ENCODE measurements at regions not wholly inside any gene's neighbourhood (a gene's known extent, or its start where the extent isn't known, plus 50 kb on each side); places are given as distances from the start of the nearest gene placed in this dataset.

DNA sequence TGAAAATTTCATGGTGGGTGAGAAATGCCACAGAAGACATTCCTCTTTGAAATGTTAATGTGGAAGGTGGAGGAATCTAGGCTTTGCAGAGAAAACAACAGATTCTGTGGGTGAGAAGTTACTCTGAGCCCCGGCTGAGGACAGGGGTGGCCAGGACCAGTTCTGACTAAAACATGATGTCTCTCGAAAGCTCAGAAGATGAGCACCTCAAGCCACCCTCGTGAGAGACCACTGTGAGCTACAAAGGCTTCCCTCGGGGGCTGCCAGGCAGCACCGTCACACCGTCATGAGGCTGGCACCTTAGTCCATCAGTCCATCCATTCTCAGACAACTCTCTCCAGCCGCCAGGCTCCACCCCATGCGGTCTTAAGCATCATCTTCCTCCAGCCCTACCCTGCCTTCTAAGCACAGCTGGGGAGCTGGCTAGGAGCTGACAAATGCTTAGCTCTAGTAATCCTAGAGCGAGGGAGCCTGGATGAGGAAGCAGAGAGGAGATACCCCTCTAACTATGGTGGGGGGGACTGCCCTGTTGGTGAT lies 360.5 kb downstream of the SHANK2 start:
- Histone ChIP-seq H3K27me3 (no peaks in the 10 kb centered on the region), H3K4me1 (no peaks in the 10 kb centered on the region), H3K9me3 (no peaks in the 10 kb centered on the region), H3K4me3 (replicated peaks in 1 of 3) (no peak overlapping the region), H3K27ac (no peak overlapping the region), H3K36me3 (no peaks in the 10 kb centered on the region)
- intact Hi-C loops (cut with DNase I): loop anchor here (10.0 kb wide), 1 partner anchor 417 kb away; no protein-coding TSS in a partner anchor
- 83 to 89% methylated on average over 9 of the region's 9 CpGs for WGBS, 2 donors
- no peak for DNase-seq
- TF ChIP-seq CTCF (IDR thresholded peaks at IDR 0.05): no peak
- no peak for TF ChIP-seq POLR2A (IDR thresholded peaks at IDR 0.05)

GRCh38 chr11:70892889-70893288 lies 359.5 kb downstream of the SHANK2 start:
- H3K27me3 ChIP-seq: no peaks in the 10 kb centered on the region
- no peaks in the 10 kb centered on the region for H3K9me3 ChIP-seq
- H3K27ac ChIP-seq: no peak overlapping the region
- WGBS, 2 donors: 83 to 85% methylated on average over 5 of the region's 5 CpGs
- no peaks in the 10 kb centered on the region for H3K4me1 ChIP-seq
- intact Hi-C loops (cut with DNase I): loop anchor here (10.0 kb wide), 1 partner anchor 418 kb away; no protein-coding TSS in a partner anchor
- no peak overlapping the region for H3K4me3 ChIP-seq (replicated peaks in 1 of 3)
- TF ChIP-seq POLR2A (IDR thresholded peaks at IDR 0.05) (no peak), CTCF (IDR thresholded peaks at IDR 0.05) (no peak)
- H3K36me3 ChIP-seq: no peaks in the 10 kb centered on the region
- no peak for DNase-seq

DNA sequence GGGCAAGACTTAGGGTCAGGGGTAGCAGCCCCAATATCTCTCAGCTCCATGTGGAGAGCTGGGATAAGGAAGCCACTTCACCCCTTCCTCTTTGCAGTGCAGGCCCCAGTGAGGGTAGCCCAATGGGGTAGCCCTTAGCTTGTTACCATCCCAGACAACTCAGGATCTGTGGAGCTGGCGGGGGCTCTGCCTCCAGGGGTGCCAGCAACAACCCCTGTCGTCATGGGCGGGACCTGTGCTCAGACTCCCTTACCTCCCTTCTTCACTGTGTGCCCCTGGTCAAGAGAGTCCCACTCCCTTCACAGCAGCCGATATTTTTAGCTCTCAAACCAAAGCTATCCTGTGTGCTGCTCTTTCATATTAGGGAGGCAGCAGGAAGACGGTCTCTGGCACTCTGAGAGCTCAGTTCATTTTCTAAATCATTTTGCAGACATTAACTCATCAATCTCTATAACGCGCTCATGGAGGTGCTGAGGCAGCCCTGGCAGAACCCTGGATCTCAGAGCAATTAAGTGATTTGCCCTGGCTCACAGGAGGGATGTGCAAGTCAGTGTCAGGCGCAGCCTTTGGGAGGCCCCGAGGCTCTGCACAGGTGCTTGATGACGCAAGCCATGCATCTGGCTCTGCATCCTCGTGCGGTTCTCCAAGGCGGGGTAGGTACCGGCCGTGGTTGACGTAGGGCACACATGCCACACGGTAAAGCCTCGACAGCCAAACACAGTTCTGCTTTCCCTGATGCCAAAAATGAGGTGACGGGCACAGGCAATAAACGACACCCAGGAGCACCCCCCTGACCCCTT lies 357.6 kb downstream of the SHANK2 start:
- TF ChIP-seq CTCF (IDR thresholded peaks at IDR 0.05) (no peak), POLR2A (IDR thresholded peaks at IDR 0.05) (no peak)
- Histone ChIP-seq H3K4me1 (no peaks in the 10 kb centered on the region), H3K4me3 (replicated peaks in 1 of 3) (no peak overlapping the region), H3K27ac (no peak overlapping the region), H3K36me3 (no peaks in the 10 kb centered on the region), H3K27me3 (no peaks in the 10 kb centered on the region), H3K9me3 (no peaks in the 10 kb centered on the region)
- intact Hi-C loops (cut with DNase I): loop anchor here (10.0 kb wide), 1 partner anchor 420 kb away; no protein-coding TSS in a partner anchor
- 89 to 91% methylated on average over 19 to 20 of the region's 20 CpGs for WGBS, 2 donors
- DNase-seq: no peak

DNA sequence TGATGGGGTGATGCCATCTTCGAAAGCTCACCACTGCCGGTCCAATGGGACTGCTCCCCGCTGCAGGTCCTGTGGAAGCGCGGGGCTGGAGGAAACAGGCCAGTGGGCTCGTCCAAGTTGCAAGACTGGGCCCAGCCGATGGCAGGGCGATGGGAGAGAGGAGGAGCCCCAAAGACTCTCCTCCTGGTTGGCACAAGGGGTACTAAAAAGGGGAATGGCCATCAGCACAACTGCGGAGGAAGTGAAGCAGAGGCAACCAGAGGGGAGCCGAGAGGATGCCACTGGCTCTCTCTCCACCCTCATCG lies 357.1 kb downstream of the SHANK2 start:
- H3K9me3 ChIP-seq: no peaks in the 10 kb centered on the region
- no peak for TF ChIP-seq POLR2A (IDR thresholded peaks at IDR 0.05)

GRCh38 chr11:70897429-70897828 lies 354.9 kb downstream of the SHANK2 start:
- H3K9me3 ChIP-seq: no peaks in the 10 kb centered on the region
- intact Hi-C loops (cut with DNase I): loop anchor here (10.0 kb wide), 1 partner anchor 423 kb away; no protein-coding TSS in a partner anchor
- H3K4me3 ChIP-seq (replicated peaks in 1 of 3): no peak overlapping the region
- no peaks in the 10 kb centered on the region for H3K27me3 ChIP-seq
- H3K27ac ChIP-seq: no peak overlapping the region
- DNase-seq: no peak
- 97 to 98% methylated on average over 1 of the region's 1 CpG for WGBS, 2 donors
- TF ChIP-seq CTCF (IDR thresholded peaks at IDR 0.05): no peak
- H3K4me1 ChIP-seq: no peaks in the 10 kb centered on the region
- H3K36me3 ChIP-seq: no peaks in the 10 kb centered on the region

More for the DNA sequence above, 357.1 kb downstream of the SHANK2 start:
- WGBS, 2 donors: 95 to 97% methylated on average over 11 of the region's 11 CpGs
- Histone ChIP-seq H3K27ac (no peak overlapping the region), H3K4me3 (replicated peaks in 1 of 3) (no peak overlapping the region), H3K4me1 (no peaks in the 10 kb centered on the region), H3K27me3 (no peaks in the 10 kb centered on the region), H3K36me3 (no peaks in the 10 kb centered on the region)
- intact Hi-C loops (cut with DNase I): loop anchor here (10.0 kb wide), 1 partner anchor 421 kb away; no protein-coding TSS in a partner anchor
- no peak for DNase-seq

All from thyroid gland (tissue), 4 donors.